ENCODE measurements at regions not wholly inside any gene's neighbourhood (a gene's known extent, or its start where the extent isn't known, plus 50 kb on each side); places are given as distances from the start of the nearest gene placed in this dataset.

DNA sequence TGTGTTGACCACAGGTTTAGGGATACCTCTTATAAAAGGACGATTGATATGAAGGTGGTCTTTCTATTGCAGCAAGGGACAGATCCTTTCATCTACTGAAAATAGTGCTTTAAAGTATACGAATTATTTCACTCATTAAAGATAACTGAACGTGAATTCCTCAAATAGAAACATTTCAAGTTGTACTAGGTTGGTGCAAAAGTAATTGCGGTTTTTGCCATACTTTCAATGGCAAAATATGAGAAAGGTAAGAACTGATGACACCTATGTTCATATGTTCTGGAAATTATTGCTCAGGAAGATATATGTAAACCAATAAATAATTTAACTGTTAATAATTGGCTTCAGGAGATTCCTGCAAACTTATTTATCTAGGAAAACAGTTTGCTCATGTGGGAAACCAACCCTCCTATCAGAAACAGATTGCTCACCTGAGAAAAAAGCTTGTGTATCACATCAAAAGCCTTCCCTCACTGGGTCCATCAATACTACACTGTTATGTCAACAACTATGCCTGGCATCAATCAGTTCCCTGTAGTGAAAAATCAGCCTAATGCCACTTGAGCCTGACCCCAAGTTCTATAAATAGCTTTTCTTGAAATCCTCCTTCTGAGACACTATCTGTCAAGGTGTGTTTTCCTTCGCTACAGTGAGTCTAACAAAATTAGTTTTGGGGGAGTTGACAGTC, 81.5 kb upstream of the ACSL3 start:
- DNase-seq: no peak
- Histone ChIP-seq H3K27ac (no peak overlapping the region), H3K4me3 (no peak overlapping the region), H3K4me1 (no peaks in the 10 kb centered on the region), H3K36me3 (no peaks in the 10 kb centered on the region), H3K9me3 (no peaks in the 10 kb centered on the region), H3K27me3 (no peaks in the 10 kb centered on the region)
- intact Hi-C loops (cut with DNase I; ENCODE audit: low total_unique reads): no loop called here
- TF ChIP-seq, protein P1, sequence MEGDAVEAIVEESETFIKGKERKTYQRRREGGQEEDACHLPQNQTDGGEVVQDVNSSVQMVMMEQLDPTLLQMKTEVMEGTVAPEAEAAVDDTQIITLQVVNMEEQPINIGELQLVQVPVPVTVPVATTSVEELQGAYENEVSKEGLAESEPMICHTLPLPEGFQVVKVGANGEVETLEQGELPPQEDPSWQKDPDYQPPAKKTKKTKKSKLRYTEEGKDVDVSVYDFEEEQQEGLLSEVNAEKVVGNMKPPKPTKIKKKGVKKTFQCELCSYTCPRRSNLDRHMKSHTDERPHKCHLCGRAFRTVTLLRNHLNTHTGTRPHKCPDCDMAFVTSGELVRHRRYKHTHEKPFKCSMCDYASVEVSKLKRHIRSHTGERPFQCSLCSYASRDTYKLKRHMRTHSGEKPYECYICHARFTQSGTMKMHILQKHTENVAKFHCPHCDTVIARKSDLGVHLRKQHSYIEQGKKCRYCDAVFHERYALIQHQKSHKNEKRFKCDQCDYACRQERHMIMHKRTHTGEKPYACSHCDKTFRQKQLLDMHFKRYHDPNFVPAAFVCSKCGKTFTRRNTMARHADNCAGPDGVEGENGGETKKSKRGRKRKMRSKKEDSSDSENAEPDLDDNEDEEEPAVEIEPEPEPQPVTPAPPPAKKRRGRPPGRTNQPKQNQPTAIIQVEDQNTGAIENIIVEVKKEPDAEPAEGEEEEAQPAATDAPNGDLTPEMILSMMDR (IDR thresholded peaks at IDR 0.05): no peak
- no peak for TF ChIP-seq POLR2A (IDR thresholded peaks at IDR 0.05)

DNA sequence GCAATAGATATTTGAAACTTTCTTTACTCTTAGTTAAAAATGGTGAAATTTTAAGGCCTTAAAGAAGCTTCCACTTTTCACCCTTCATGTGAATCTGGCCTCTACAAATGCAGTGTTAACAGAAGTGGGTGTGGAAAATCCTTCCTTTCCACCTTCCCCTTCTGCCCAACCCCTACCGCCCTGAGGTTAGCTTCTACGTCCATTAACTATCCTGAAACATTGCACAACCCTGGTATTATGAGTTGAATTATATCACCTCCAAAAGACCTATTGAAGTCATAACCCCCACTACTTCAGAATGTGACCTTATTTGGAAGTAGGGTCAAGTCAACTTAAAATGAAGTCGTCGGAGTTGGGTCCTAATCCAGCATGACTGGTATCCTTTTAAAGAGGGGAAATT, 80.8 kb upstream of the ACSL3 start:
- Histone ChIP-seq H3K4me3 (no peak overlapping the region), H3K27ac (no peak overlapping the region), H3K27me3 (no peaks in the 10 kb centered on the region), H3K36me3 (no peaks in the 10 kb centered on the region), H3K9me3 (no peaks in the 10 kb centered on the region), H3K4me1 (no peaks in the 10 kb centered on the region)
- TF ChIP-seq POLR2A (IDR thresholded peaks at IDR 0.05): no peak
- TF ChIP-seq, protein P1 (IDR thresholded peaks at IDR 0.05): no peak
- no peak for DNase-seq
- intact Hi-C loops (cut with DNase I; ENCODE audit: low total_unique reads): no loop called here

DNA sequence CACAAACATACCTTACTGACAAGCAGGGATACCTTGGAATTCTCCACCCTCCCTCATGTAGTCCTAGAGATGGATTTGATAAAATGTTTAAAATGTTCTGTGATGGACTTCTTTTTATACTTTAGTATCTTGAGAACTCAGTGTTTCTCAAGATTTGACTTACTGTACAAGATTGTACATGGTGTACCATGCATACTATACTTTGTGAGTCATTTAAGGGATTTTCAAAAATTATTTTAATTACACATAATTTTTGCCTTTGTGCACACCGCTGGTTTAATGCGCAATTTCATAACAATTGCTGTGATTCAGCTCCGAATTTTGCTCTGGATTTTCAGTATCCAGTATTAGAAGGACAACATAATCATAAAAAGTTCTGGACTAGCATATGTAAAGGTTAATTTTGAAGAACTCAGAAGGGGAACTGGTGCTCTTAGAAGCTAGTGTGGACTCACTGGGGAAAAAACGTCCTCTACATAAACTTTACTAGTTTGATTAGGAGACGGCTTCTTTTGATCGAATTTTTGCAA, 78.6 kb upstream of the ACSL3 start:
- no peaks in the 10 kb centered on the region for H3K9me3 ChIP-seq
- intact Hi-C loops (cut with DNase I; ENCODE audit: low total_unique reads): no loop called here
- no peak overlapping the region for H3K27ac ChIP-seq
- no peaks in the 10 kb centered on the region for H3K36me3 ChIP-seq
- no peaks in the 10 kb centered on the region for H3K4me1 ChIP-seq
- no peak for TF ChIP-seq POLR2A (IDR thresholded peaks at IDR 0.05)
- TF ChIP-seq, protein P1 (IDR thresholded peaks at IDR 0.05): no peak
- no peak for DNase-seq
- no peak overlapping the region for H3K4me3 ChIP-seq
- no peaks in the 10 kb centered on the region for H3K27me3 ChIP-seq

DNA sequence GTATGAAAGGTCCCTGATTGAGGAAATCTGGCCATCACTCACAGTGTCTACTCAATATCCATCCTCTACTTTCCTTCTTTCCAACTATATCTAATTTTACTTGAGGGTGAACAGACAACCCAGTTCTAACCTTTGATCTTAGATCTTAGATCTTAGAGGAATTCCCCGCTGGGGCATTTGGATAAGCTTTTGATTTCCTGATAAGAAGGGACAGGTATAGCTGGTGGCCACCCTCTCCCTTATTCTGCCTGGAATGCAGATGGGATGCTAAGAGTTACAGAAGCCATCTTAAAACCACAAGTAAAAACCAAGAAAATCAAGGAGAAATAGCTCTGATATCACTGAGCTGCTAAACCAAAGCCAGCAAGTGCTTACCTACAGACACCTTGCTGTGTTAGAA, 77.2 kb upstream of the ACSL3 start:
- intact Hi-C loops (cut with DNase I; ENCODE audit: low total_unique reads): no loop called here
- Histone ChIP-seq H3K36me3 (no peaks in the 10 kb centered on the region), H3K27ac (no peak overlapping the region), H3K9me3 (no peaks in the 10 kb centered on the region), H3K4me3 (no peak overlapping the region), H3K4me1 (no peaks in the 10 kb centered on the region), H3K27me3 (no peaks in the 10 kb centered on the region)
- no peak for DNase-seq
- no peak for TF ChIP-seq POLR2A (IDR thresholded peaks at IDR 0.05)
- TF ChIP-seq, protein P1 (IDR thresholded peaks at IDR 0.05): no peak

DNA sequence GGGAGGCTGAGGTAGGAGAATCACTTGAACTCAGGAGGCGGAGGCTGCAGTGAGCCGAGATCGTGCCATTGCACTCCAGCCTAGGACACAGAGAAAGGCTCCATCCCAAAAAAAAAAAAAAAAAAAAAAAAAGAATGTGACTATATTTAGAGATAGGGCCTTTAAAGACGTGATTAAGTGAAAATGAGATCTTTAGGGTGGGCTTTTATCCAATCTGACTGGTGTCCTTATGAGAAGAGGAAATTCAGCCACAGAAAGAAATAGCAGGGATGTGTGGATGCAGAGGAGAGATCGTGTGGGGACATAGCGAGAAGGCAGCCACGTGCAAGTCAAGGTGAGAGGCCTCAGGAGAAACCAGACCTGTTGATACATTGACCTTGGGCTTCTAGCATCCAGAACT, 69.9 kb upstream of the ACSL3 start:
- intact Hi-C loops (cut with DNase I; ENCODE audit: low total_unique reads): no loop called here
- Histone ChIP-seq H3K4me1 (no peaks in the 10 kb centered on the region), H3K4me3 (no peak overlapping the region), H3K27ac (no peak overlapping the region), H3K9me3 (no peaks in the 10 kb centered on the region), H3K27me3 (no peaks in the 10 kb centered on the region), H3K36me3 (no peaks in the 10 kb centered on the region)
- no peak for TF ChIP-seq POLR2A (IDR thresholded peaks at IDR 0.05)
- TF ChIP-seq, protein P1 (IDR thresholded peaks at IDR 0.05): no peak
- no peak for DNase-seq

Data from uterus (tissue), 3 donors.